ENCODE measurements at regions not wholly inside any gene's neighbourhood (a gene's known extent, or its start where the extent isn't known, plus 50 kb on each side); places are given as distances from the start of the nearest gene placed in this dataset.
"Not testable (repeated sequence)": the region's sequence is repeated elsewhere in the genome, so short reads cannot be mapped to it uniquely, and the experiment has no call there.

GRCh38 chr14:48096897-48097296 is 421.5 kb upstream of the MDGA2 start:
- DNase-seq (ENCODE audit: low read depth, low spot score): no peak
- no peak for TF ChIP-seq CTCF (IDR thresholded peaks at IDR 0.05; ENCODE audit: low read depth, low read length)
- in situ Hi-C loops (cut with HindIII; ENCODE audit: low sequenced_read_pairs): no loop called here
- no peak overlapping the region for H3K4me3 ChIP-seq (ENCODE audit: low read depth, low read length)

- H3K4me3 ChIP-seq (ENCODE audit: low read depth, low read length): no peak overlapping the region
- DNase-seq (ENCODE audit: low read depth, low spot score): no peak
- no peak for TF ChIP-seq CTCF (IDR thresholded peaks at IDR 0.05; ENCODE audit: low read depth, low read length)
- in situ Hi-C loops (cut with HindIII; ENCODE audit: low sequenced_read_pairs): no loop called here
These were observed 411.1 kb upstream of the MDGA2 start for GRCh38 chr14:48086516-48086915.

GRCh38 chr14:48075487-48075886 is 400.1 kb upstream of the MDGA2 start:
- no peak for TF ChIP-seq CTCF (IDR thresholded peaks at IDR 0.05; ENCODE audit: low read depth, low read length)
- in situ Hi-C loops (cut with HindIII; ENCODE audit: low sequenced_read_pairs): no loop called here
- no peak overlapping the region for H3K4me3 ChIP-seq (ENCODE audit: low read depth, low read length)
- DNase-seq (ENCODE audit: low read depth, low spot score): no peak

- no peak for TF ChIP-seq CTCF (IDR thresholded peaks at IDR 0.05; ENCODE audit: low read depth, low read length)
- no peak overlapping the region for H3K4me3 ChIP-seq (ENCODE audit: low read depth, low read length)
- in situ Hi-C loops (cut with HindIII; ENCODE audit: low sequenced_read_pairs): no loop called here
- DNase-seq (ENCODE audit: low read depth, low spot score): no peak
These were observed 377.6 kb upstream of the MDGA2 start for GRCh38 chr14:48052973-48053372.

GRCh38 chr14:48035836-48036235 is 360.4 kb upstream of the MDGA2 start:
- H3K4me3 ChIP-seq (ENCODE audit: low read depth, low read length): no peak overlapping the region
- no peak for TF ChIP-seq CTCF (IDR thresholded peaks at IDR 0.05; ENCODE audit: low read depth, low read length)
- in situ Hi-C loops (cut with HindIII; ENCODE audit: low sequenced_read_pairs): no loop called here
- DNase-seq (ENCODE audit: low read depth, low spot score): no peak

- H3K4me3 ChIP-seq (ENCODE audit: low read depth, low read length): no peak overlapping the region
- in situ Hi-C loops (cut with HindIII; ENCODE audit: low sequenced_read_pairs): no loop called here
- no peak for TF ChIP-seq CTCF (IDR thresholded peaks at IDR 0.05; ENCODE audit: low read depth, low read length)
- DNase-seq (ENCODE audit: low read depth, low spot score): no peak
These were observed 351.7 kb upstream of the MDGA2 start for GRCh38 chr14:48027115-48027514.

- in situ Hi-C loops (cut with HindIII; ENCODE audit: low sequenced_read_pairs): no loop called here
- no peak overlapping the region for H3K4me3 ChIP-seq (ENCODE audit: low read depth, low read length)
- no peak for TF ChIP-seq CTCF (IDR thresholded peaks at IDR 0.05; ENCODE audit: low read depth, low read length)
- no peak for DNase-seq (ENCODE audit: low read depth, low spot score)
These were observed 348.5 kb upstream of the MDGA2 start for GRCh38 chr14:48023881-48024280.

GRCh38 chr14:48011484-48011883 is 336.1 kb upstream of the MDGA2 start:
- H3K4me3 ChIP-seq (ENCODE audit: low read depth, low read length); DNase-seq (ENCODE audit: low read depth, low spot score); in situ Hi-C loops (cut with HindIII; ENCODE audit: low sequenced_read_pairs): not testable (repeated sequence)
